ENCODE measurements at regions not wholly inside any gene's neighbourhood (a gene's known extent, or its start where the extent isn't known, plus 50 kb on each side); places are given as distances from the start of the nearest gene placed in this dataset.

GRCh38 chr5:7074176-7074575 is 321.8 kb upstream of the ADCY2 start:
- no peak overlapping the region for H3K4me3 ChIP-seq
- no peaks in the 10 kb centered on the region for H3K27me3 ChIP-seq
- no peaks in the 10 kb centered on the region for H3K36me3 ChIP-seq
- H3K4me1 ChIP-seq = no peaks in the 10 kb centered on the region
- 42 to 59% methylated on average over 1 of the region's 1 CpG for WGBS, 2 donors
- TF ChIP-seq POLR2A (IDR thresholded peaks at IDR 0.05) = no peak
- no peak for TF ChIP-seq CTCF (IDR thresholded peaks at IDR 0.05)
- TF ChIP-seq POLR2AphosphoS5 (IDR thresholded peaks at IDR 0.05) = no peak
- TF ChIP-seq EP300 (IDR thresholded peaks at IDR 0.05) = no peak
- ATAC-seq (ENCODE audit: low FRiP score in 2 of 2) = no peak
- H3K27ac ChIP-seq = no peak overlapping the region
- DNase-seq = no peak
- H3K9me3 ChIP-seq = no peaks in the 10 kb centered on the region

- WGBS, 2 donors = 75 to 91% methylated on average over 1 of the region's 1 CpG
- no peak for ATAC-seq (ENCODE audit: low FRiP score in 2 of 2)
Observed at GRCh38 chr5:7075470-7075869, 320.5 kb upstream of the ADCY2 start.

GRCh38 chr5:7078101-7078500 is 317.8 kb upstream of the ADCY2 start:
- WGBS, 2 donors = 61 to 71% methylated on average over 6 of the region's 6 CpGs
- ATAC-seq (ENCODE audit: low FRiP score in 2 of 2) = peak in 1 of 2 donors; percentile 16
- H3K36me3 ChIP-seq = no peaks in the 10 kb centered on the region
- no peak for TF ChIP-seq POLR2A (IDR thresholded peaks at IDR 0.05)
- no peak for TF ChIP-seq POLR2AphosphoS5 (IDR thresholded peaks at IDR 0.05)
- TF ChIP-seq EP300 (IDR thresholded peaks at IDR 0.05) = no peak
- TF ChIP-seq CTCF (IDR thresholded peaks at IDR 0.05) = no peak
- DNase-seq = no peak
- H3K9me3 ChIP-seq = no peaks in the 10 kb centered on the region
- no peak overlapping the region for H3K4me3 ChIP-seq
- no peaks in the 10 kb centered on the region for H3K4me1 ChIP-seq
- no peak overlapping the region for H3K27ac ChIP-seq
- no peaks in the 10 kb centered on the region for H3K27me3 ChIP-seq

More at GRCh38 chr5:7075470-7075869, 320.5 kb upstream of the ADCY2 start:
- H3K9me3 ChIP-seq = no peaks in the 10 kb centered on the region
- TF ChIP-seq POLR2AphosphoS5 (IDR thresholded peaks at IDR 0.05) = no peak
- TF ChIP-seq POLR2A (IDR thresholded peaks at IDR 0.05) = no peak
- no peak for TF ChIP-seq EP300 (IDR thresholded peaks at IDR 0.05)
- TF ChIP-seq CTCF (IDR thresholded peaks at IDR 0.05) = no peak
- H3K36me3 ChIP-seq = no peaks in the 10 kb centered on the region
- H3K4me1 ChIP-seq = no peaks in the 10 kb centered on the region
- DNase-seq = no peak
- H3K27ac ChIP-seq = no peak overlapping the region
- H3K27me3 ChIP-seq = no peaks in the 10 kb centered on the region
- H3K4me3 ChIP-seq = no peak overlapping the region

GRCh38 chr5:7078901-7079300 is 317.0 kb upstream of the ADCY2 start:
- DNase-seq (no peak), ATAC-seq (ENCODE audit: low FRiP score in 2 of 2) (peak in 1 of 2 donors; percentile 17)
- Histone ChIP-seq H3K27me3 (no peaks in the 10 kb centered on the region), H3K4me3 (no peak overlapping the region), H3K36me3 (no peaks in the 10 kb centered on the region), H3K9me3 (no peaks in the 10 kb centered on the region), H3K4me1 (no peaks in the 10 kb centered on the region), H3K27ac (no peak overlapping the region)
- 45 to 50% methylated on average over 9 of the region's 9 CpGs for WGBS, 2 donors
- peak in 1 of 6 experiments; percentile 18 for TF ChIP-seq CTCF (IDR thresholded peaks at IDR 0.05)
- no peak for TF ChIP-seq POLR2AphosphoS5 (IDR thresholded peaks at IDR 0.05)

GRCh38 chr5:7080501-7080900 is 315.4 kb upstream of the ADCY2 start:
- Histone ChIP-seq H3K4me1 (no peaks in the 10 kb centered on the region), H3K9me3 (no peaks in the 10 kb centered on the region), H3K27ac (no peak overlapping the region), H3K36me3 (no peaks in the 10 kb centered on the region), H3K27me3 (no peaks in the 10 kb centered on the region), H3K4me3 (no peak overlapping the region)
- ATAC-seq (ENCODE audit: low FRiP score in 2 of 2) (no peak), DNase-seq (no peak)
- 86 to 89% methylated on average over 7 of the region's 7 CpGs for WGBS, 2 donors
- TF ChIP-seq CTCF (IDR thresholded peaks at IDR 0.05) (no peak), EP300 (IDR thresholded peaks at IDR 0.05) (no peak), POLR2A (IDR thresholded peaks at IDR 0.05) (no peak), POLR2AphosphoS5 (IDR thresholded peaks at IDR 0.05) (no peak)

Measured in upper lobe of left lung (tissue), 6 donors.